SK-N-MC (cell line): ENCODE measurements at regions not wholly inside any gene's neighbourhood (a gene's known extent, or its start where the extent isn't known, plus 50 kb on each side); places are given as distances from the start of the nearest gene placed in this dataset.

Experiments
- EZH2 ChIP-seq: fragments of 200-600 bp; sonication (generic); IDR thresholded peaks from one replicate; pipeline ENCODE4 v1.6.1; 2017; ENCODE audit warnings: antibody characterized with exemption
- FOXP2 ChIP-seq: optimal IDR thresholded peaks from 2 replicates; pipeline ENCODE3; 2011; ENCODE audit warnings: mild to moderate bottlenecking, moderate library complexity; ENCODE audit not compliant: insufficient read depth; ENCODE audit errors: extremely low read length, control extremely low read depth
- POLR2AphosphoS5 ChIP-seq: IDR thresholded peaks from 2 replicates; pipeline ENCODE4 v1.6.1; 2012; ENCODE audit warnings: mild to moderate bottlenecking, low read depth, low read length, borderline replicate concordance

GRCh38 chr7:15929411-15929810 is 242.9 kb upstream of the MEOX2 start:
- TF ChIP-seq POLR2AphosphoS5 (no peak), EZH2 (no peak), FOXP2 (no peak)
